Activated CD8-positive, alpha-beta memory T cell treated with anti-CD3 and anti-CD28 coated beads, Interleukin-2, amount 10 ng/mL, durations not matched to agents 7 days and 5 days (primary cell): ENCODE measurements at regions not wholly inside any gene's neighbourhood (a gene's known extent, or its start where the extent isn't known, plus 50 kb on each side); places are given as distances from the start of the nearest gene placed in this dataset.
"Not testable (repeated sequence)": the region's sequence is repeated elsewhere in the genome, so short reads cannot be mapped to it uniquely, and the experiment has no call there.

Source experiments
- ATAC-seq: fragments of 150-1000 bp; cut with Tn5 transposase; one replicate; pipeline ENCODE4 v1.10.0; 2021; ENCODE audit warnings: moderate library complexity
- CTCF ChIA-PET: fragments of 350-600 bp; sonication (Branson Sonifier 250); formaldehyde crosslinking; loops from one replicate; lab custom pipeline; 2021; ENCODE audit warnings: antibody characterized with exemption; lab: Charles Lee
- DNase-seq: peaks from one replicate; pipeline ENCODE4 v3.0.0-alpha.2; 2020
- H3K27ac Mint-ChIP-seq: one replicate; pipeline ENCODE4 v1.8.0; 2021; ENCODE audit warnings: mild to moderate bottlenecking, mixed read lengths
- H3K27me3 Mint-ChIP-seq: one replicate; pipeline ENCODE4 v1.8.0; 2021; ENCODE audit warnings: mixed read lengths
- H3K36me3 Mint-ChIP-seq: one replicate; pipeline ENCODE4 v1.8.0; 2021; ENCODE audit warnings: mild to moderate bottlenecking, mixed read lengths
- H3K4me1 Mint-ChIP-seq: one replicate; pipeline ENCODE4 v1.8.0; 2021; ENCODE audit warnings: mixed read lengths
- H3K4me3 Mint-ChIP-seq: one replicate; pipeline ENCODE4 v1.8.0; 2021; ENCODE audit warnings: mild to moderate bottlenecking, moderate library complexity, mixed read lengths
- H3K9me3 Mint-ChIP-seq: one replicate; pipeline ENCODE4 v1.8.0; 2022; ENCODE audit warnings: low read depth, mixed read lengths

DNA sequence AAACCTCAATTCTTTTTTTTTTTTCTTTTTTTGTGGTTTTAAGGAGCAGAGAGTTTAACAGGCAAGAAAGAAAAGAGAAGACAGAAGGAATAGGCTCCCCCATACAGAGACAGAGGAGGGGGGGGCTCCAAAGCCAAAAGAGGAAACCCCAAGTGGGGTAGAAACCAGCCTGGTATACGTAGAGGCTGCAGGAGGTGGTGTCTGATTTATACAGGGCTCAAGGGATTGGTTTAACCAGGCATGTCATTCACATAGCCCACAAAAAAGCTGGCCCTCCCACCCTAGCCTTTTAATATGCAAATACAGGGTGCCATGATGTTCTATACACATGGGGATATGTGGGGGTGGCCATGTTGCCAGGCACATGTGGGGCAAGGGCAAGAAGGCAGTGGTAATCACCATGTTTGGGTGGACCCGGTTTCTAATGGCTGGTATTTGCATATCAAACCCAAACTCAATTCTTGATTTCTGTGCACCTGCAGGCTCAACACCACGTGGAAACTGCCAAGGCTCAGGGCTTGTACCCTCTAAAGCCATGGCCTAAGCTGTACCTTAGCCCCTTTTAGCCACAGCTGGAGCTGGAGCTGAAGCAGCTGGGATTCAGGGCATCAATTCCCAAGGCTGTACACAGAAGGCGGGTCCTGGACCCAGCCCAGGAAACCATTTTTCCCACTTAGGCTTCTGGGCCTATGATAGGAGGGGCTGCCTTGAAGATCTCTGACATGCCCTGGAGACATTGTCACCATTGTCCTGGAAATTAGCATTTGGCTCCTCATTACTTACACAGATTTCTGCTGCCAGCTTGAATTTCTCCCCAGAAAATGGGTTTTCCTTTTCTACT is 170.3 kb downstream of the MAIP1 start:
- Mint-ChIP-seq H3K9me3 (no peaks in the 10 kb centered on the region), H3K27me3 (peaks cover 11% of the 10 kb centered on the region)
- CTCF ChIA-PET = no interaction called here

DNA sequence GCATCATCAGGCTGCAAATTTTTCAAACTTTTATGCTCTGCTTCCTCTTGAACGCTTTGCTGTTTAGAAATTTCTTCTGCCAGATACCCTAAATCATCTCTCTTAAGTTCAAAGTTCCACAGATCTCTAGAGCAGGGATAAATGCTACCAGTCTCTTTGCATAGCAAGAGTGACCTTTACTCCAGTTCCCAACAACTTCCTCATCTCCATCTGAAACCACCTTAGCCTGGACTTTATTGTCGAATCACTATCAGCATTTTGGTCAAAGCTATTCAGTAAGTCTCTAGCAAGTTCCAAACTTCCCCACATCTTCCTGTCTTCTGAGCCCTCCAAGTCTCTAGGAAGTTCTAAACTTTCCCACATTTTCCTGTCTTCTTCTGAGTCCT is 170.9 kb downstream of the MAIP1 start:
- H3K27me3 Mint-ChIP-seq, H3K4me1 Mint-ChIP-seq, DNase-seq, H3K27ac Mint-ChIP-seq, H3K36me3 Mint-ChIP-seq, H3K4me3 Mint-ChIP-seq, CTCF ChIA-PET, ATAC-seq, H3K9me3 Mint-ChIP-seq: not testable (repeated sequence)

More for the DNA sequence above, 170.3 kb downstream of the MAIP1 start:
- Mint-ChIP-seq H3K4me3 (no peak overlapping the region), H3K27ac (no peak overlapping the region), H3K4me1 (no peaks in the 10 kb centered on the region), H3K36me3 (no peaks in the 10 kb centered on the region)
- DNase-seq (no peak), ATAC-seq (no peak)

DNA sequence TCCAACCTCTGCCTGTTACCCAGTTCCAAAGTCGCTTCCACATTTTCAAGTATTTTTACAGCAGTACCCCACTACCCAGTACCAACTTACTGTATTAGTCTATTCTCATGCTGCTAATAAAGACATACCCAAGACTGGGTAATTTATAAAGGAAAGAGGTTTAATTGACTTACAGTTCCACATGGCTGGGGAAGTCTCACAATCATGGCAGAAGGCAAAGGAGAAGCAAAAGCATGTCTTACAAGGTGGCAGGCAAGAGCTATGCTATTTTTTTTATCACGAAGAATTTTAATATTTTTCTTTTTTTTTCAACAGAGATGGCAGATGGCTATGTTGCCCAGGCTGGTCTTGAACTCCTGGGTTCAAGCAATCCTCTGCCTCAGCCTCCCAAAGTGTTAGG is 171.3 kb downstream of the MAIP1 start:
- H3K36me3 Mint-ChIP-seq, CTCF ChIA-PET, DNase-seq, H3K4me3 Mint-ChIP-seq, H3K4me1 Mint-ChIP-seq, H3K27me3 Mint-ChIP-seq, H3K27ac Mint-ChIP-seq, ATAC-seq, H3K9me3 Mint-ChIP-seq: not testable (repeated sequence)

DNA sequence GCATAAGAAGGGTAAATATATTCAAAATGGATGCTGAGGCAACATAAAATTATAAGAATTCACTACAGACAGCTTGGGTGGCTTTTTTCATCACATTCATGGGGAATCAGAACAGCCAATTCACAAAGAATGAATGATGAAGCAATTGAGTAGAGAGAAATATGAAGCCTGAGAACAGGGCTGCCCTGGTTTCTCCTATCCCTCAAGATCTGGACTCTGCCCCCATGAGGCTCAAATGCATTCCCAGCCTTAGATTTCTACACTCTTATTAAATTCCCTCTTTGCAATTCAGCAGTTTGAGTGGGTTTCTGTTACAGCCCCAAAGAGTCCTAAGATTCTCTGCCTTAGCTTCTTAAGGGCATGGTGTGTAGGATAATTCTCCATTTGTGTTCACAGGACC is 172.5 kb downstream of the MAIP1 start:
- Mint-ChIP-seq H3K27ac (no peak overlapping the region), H3K4me1 (no peaks in the 10 kb centered on the region), H3K27me3 (peaks cover 6% of the 10 kb centered on the region), H3K4me3 (no peak overlapping the region), H3K9me3 (no peaks in the 10 kb centered on the region), H3K36me3 (no peaks in the 10 kb centered on the region)
- CTCF ChIA-PET = no interaction called here
- ATAC-seq (no peak), DNase-seq (no peak)

DNA sequence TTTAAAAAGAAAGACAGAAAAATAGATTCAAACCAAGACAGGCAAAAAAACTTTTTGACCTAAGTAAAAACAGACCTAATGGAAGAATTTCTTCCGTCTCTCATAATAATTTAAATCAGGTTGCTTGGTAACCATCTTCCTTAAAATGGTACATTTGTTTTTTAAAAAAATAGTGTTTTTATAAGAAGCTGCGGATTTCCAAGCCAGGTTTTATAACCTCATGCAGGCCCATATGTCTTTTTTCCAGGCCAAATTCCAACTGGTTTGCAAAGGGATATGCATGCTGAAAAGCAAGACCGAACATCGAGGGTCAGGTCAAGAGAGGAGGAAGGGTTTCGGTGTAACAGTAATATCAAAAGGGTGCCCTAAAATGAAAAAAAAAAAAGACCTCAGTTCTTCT is 172.9 kb downstream of the MAIP1 start:
- H3K27ac Mint-ChIP-seq = no peak overlapping the region
- ATAC-seq = no peak
- DNase-seq = no peak
- H3K27me3 Mint-ChIP-seq = peaks cover 8% of the 10 kb centered on the region
- no peaks in the 10 kb centered on the region for H3K9me3 Mint-ChIP-seq
- H3K4me3 Mint-ChIP-seq = no peak overlapping the region
- H3K36me3 Mint-ChIP-seq = no peaks in the 10 kb centered on the region
- CTCF ChIA-PET = no interaction called here
- no peaks in the 10 kb centered on the region for H3K4me1 Mint-ChIP-seq

DNA sequence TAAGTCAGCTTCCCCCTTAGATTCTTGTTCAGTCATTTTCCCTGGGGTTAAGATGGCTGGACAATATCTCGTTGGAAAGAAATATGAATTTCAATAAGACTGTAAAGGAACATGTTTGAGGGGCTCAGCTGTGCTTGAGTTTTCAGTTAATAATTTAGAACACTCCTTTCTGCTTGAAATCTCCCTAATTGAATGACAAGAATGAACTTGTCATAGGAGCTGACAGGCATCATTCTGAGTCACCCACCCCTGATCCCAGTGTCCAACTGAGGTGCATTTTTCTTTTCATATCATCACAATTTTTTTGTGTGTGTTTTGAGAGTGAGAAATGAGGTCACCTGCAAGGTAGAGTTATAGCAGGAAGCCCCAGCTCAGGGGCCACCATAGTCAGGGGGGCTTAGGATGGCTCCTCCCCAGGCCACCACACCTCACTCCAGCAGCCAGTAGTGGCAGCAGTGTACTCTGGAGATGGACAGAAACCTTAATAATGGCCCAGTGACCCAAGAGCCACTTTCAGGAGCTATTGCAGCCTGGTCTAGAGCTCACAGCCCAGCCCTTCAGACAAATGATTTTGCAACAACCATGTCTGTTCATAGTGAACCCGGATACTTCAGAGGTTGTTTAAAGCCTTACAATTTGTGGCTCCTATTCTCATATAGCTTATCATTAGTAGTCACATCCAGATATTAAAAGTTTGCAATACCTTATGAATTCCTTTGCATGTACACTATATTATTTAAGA is 174.5 kb downstream of the MAIP1 start:
- peaks cover 8% of the 10 kb centered on the region for H3K27me3 Mint-ChIP-seq
- DNase-seq (no peak), ATAC-seq (no peak)
- H3K36me3 Mint-ChIP-seq = no peaks in the 10 kb centered on the region
- no peaks in the 10 kb centered on the region for H3K4me1 Mint-ChIP-seq
- no peak overlapping the region for H3K27ac Mint-ChIP-seq
- no peaks in the 10 kb centered on the region for H3K9me3 Mint-ChIP-seq
- H3K4me3 Mint-ChIP-seq = no peak overlapping the region
- CTCF ChIA-PET = no interaction called here

DNA sequence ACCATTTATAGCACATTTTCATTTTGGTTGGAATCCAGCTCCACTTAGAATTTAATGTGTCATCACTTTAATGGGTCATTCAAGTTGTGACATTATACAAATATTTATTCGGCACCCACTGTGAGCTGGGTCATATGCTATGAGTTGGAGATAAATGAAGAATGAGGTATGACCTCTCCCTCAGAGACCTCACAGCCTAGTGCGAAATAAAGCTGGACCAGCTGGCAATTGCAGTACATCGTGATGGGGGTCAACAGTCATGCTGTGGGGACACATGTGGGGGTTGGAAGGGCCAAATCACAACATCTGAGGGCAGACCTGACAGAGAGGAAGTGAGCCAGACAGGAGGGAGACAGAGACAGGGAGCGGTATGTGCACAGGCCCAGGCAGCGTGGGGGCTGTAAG is 175.4 kb downstream of the MAIP1 start:
- DNase-seq = no peak
- Mint-ChIP-seq H3K9me3 (no peaks in the 10 kb centered on the region), H3K36me3 (no peaks in the 10 kb centered on the region), H3K27me3 (peaks cover 8% of the 10 kb centered on the region), H3K4me1 (no peaks in the 10 kb centered on the region), H3K4me3 (no peak overlapping the region), H3K27ac (no peak overlapping the region)
- CTCF ChIA-PET = no interaction called here
- ATAC-seq = no peak

DNA sequence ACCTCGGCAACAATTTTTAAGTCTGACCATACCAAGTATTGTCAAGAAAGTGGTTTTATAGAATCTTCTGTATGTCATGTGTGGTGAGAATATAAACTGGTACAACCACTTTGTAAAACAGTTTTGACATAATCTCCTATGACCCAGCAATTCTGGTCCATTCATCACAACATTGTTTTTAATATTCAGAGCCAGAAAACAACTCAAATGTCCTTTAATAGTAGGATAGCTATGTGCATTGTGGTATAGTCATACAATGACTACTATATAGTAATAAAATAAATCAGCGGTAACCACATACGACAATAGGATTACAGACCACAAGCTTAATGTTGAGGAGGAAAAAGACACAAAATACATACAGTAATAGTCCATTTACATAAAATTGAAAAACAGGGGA is 175.2 kb upstream of the SPATS2L start:
- H3K27ac Mint-ChIP-seq = no peak overlapping the region
- ATAC-seq (no peak), DNase-seq (no peak)
- H3K36me3 Mint-ChIP-seq = no peaks in the 10 kb centered on the region
- H3K4me3 Mint-ChIP-seq = no peak overlapping the region
- peaks cover 8% of the 10 kb centered on the region for H3K27me3 Mint-ChIP-seq
- CTCF ChIA-PET = no interaction called here
- H3K9me3 Mint-ChIP-seq = no peaks in the 10 kb centered on the region
- no peaks in the 10 kb centered on the region for H3K4me1 Mint-ChIP-seq

DNA sequence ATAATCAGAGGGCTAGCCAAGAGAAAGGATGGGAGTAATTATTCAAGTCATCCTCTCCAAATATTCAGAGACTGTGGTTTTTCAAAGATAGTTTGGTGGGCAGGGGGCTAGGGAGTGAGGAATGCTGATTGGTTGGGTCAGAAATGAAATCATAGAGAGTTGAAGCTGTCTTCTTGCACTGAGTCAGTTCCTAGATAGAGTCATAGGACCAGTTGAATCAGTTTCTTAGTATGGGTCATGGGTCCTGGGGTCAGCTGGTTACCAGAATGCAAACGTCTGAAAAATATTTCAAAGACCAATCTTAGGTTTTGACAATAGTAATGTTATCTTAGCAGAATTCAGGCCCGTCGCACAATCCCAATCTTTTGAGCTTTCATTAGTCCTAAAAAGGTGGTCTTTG is 171.4 kb upstream of the SPATS2L start:
- Mint-ChIP-seq H3K27ac (no peak overlapping the region), H3K27me3 (peaks cover 8% of the 10 kb centered on the region), H3K36me3 (no peaks in the 10 kb centered on the region), H3K9me3 (no peaks in the 10 kb centered on the region), H3K4me3 (no peak overlapping the region), H3K4me1 (no peaks in the 10 kb centered on the region)
- DNase-seq (no peak), ATAC-seq (no peak)
- CTCF ChIA-PET = no interaction called here

DNA sequence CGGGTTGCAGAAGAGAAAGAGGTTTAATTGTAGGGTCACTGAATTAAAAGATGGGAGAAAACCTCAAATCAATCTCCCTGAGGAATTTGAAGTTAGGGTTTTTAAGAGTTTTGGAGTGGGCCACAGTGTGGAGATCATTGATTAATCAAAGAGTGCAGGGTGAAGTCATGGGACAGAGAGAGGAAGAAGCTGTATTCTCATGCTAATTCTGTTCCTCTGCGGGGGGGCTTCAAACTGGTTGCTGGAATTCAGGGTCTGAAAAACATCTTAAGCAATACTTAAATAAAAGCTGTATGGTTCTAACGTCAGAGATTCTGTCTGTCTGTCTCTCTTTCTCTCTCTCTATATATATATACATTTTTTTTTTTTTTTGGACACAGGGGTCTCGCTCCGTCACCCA is 169.8 kb upstream of the SPATS2L start:
- Mint-ChIP-seq H3K36me3 (no peaks in the 10 kb centered on the region), H3K4me1 (no peaks in the 10 kb centered on the region), H3K27ac (no peak overlapping the region), H3K27me3 (peaks cover 8% of the 10 kb centered on the region), H3K9me3 (no peaks in the 10 kb centered on the region), H3K4me3 (no peak overlapping the region)
- no peak for DNase-seq
- ATAC-seq = no peak
- CTCF ChIA-PET = no interaction called here

DNA sequence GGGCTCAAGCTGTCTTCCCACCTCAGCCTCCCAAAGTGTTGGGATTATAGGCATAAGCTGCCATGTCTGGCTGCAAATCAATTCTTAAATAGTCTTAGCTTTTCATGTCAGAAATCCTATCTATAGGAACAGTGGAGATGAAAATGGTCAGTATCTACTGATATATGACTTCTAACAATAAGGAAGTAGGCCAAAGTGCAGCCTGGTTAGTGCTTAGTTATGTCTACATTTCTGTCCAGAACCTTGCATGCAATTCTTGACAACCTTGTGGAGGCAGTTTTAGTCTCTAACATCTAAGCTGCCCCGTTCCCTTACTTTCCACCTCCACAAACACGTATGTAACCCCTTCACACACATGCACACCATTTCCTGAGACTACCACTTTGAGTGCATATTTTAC is 169.2 kb upstream of the SPATS2L start:
- H3K27ac Mint-ChIP-seq = no peak overlapping the region
- H3K9me3 Mint-ChIP-seq = no peaks in the 10 kb centered on the region
- CTCF ChIA-PET = no interaction called here
- ATAC-seq = no peak
- H3K27me3 Mint-ChIP-seq = peaks cover 6% of the 10 kb centered on the region
- H3K4me1 Mint-ChIP-seq = no peaks in the 10 kb centered on the region
- no peak for DNase-seq
- H3K36me3 Mint-ChIP-seq = no peaks in the 10 kb centered on the region
- no peak overlapping the region for H3K4me3 Mint-ChIP-seq

DNA sequence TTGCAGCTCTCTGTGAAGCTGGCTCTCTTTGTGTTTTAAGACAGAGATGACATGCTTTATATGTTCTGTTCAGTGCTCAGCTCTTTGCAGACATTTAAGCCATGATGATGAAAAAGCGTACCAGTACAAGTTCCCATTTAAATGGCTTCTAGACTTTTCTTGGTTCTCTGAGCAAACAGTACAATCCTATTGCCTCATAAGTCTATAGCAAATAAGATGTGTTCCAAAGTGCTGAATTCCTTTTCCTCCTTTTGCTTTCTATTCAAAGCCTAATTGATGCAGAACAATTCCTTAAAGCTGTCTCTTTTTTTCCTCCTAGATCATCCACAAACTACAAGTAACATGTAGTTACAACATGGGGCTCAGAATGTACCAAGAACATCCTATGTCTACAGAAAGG is 168.8 kb upstream of the SPATS2L start:
- H3K4me3 Mint-ChIP-seq = no peak overlapping the region
- CTCF ChIA-PET = no interaction called here

DNA sequence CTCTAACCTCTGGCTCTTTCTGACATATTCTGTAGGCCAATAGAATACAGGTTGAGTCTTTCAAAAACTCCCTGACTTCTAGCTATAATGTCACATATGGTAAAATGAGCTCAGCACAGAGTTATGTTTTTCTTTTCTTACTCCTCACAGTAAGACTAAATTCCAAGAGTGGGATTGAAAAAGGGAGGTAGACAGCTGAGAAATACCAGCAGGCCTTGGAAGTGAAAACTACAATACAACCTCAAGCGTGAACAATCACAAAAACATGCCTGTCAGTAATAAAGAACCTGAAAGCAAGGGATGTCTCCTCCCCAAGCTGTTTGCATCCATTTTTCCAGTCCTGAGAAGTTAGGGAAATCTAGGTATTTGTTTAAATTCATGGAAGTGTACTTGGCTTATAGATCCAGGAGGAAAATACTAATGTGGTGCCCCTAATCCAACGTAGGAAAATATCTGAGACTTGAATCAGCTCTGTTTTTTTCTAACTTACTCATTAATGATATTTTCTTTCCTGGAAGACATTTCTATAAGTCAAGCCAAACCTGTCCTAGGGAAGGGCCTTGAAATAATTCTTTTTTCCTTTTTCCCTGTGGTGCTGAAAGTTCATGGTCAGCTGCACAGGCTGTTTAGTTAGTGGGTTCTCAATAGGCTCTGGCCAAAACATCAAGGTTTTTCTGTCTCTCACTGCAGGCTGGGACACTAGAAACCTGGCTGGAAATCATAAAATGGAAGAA is 167.9 kb upstream of the SPATS2L start:
- H3K4me1 Mint-ChIP-seq = no peaks in the 10 kb centered on the region
- H3K27ac Mint-ChIP-seq = no peak overlapping the region
- ATAC-seq (no peak), DNase-seq (no peak)
- H3K9me3 Mint-ChIP-seq = no peaks in the 10 kb centered on the region
- H3K27me3 Mint-ChIP-seq = no peaks in the 10 kb centered on the region
- H3K4me3 Mint-ChIP-seq = no peak overlapping the region
- H3K36me3 Mint-ChIP-seq = no peaks in the 10 kb centered on the region
- CTCF ChIA-PET = no interaction called here

More for the DNA sequence above, 168.8 kb upstream of the SPATS2L start:
- Mint-ChIP-seq H3K4me1 (no peaks in the 10 kb centered on the region), H3K9me3 (no peaks in the 10 kb centered on the region), H3K36me3 (no peaks in the 10 kb centered on the region), H3K27me3 (peaks cover 5% of the 10 kb centered on the region), H3K27ac (no peak overlapping the region)
- DNase-seq (no peak), ATAC-seq (no peak)

DNA sequence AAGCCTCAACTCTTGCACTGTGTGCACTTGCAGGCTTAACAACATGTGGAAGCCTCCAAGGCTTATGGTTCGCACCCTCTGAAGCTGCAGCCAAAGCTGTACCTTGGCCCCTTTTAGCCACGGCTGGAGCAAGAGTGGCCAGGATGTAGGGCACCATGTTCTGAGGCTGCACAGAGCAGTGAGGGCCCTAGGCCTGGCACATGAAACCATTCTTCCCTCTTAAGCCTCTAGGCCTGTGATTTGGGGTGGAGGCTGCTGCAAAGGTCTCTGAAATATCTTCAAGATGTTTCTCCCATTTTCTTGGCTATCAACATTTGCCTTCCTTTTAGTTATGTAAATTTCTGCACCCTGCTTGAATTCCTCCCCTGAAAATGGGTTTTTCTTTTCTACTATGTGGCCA is 161.9 kb upstream of the SPATS2L start:
- ATAC-seq (no peak), DNase-seq (no peak)
- Mint-ChIP-seq H3K4me1 (no peaks in the 10 kb centered on the region), H3K27me3 (peaks cover 5% of the 10 kb centered on the region), H3K27ac (no peak overlapping the region), H3K36me3 (no peaks in the 10 kb centered on the region), H3K4me3 (no peak overlapping the region), H3K9me3 (no peaks in the 10 kb centered on the region)
- CTCF ChIA-PET = no interaction called here
